ENCODE measurements at regions not wholly inside any gene's neighbourhood (a gene's known extent, or its start where the extent isn't known, plus 50 kb on each side); places are given as distances from the start of the nearest gene placed in this dataset.
"Not testable (repeated sequence)": the region's sequence is repeated elsewhere in the genome, so short reads cannot be mapped to it uniquely, and the experiment has no call there.

DNA sequence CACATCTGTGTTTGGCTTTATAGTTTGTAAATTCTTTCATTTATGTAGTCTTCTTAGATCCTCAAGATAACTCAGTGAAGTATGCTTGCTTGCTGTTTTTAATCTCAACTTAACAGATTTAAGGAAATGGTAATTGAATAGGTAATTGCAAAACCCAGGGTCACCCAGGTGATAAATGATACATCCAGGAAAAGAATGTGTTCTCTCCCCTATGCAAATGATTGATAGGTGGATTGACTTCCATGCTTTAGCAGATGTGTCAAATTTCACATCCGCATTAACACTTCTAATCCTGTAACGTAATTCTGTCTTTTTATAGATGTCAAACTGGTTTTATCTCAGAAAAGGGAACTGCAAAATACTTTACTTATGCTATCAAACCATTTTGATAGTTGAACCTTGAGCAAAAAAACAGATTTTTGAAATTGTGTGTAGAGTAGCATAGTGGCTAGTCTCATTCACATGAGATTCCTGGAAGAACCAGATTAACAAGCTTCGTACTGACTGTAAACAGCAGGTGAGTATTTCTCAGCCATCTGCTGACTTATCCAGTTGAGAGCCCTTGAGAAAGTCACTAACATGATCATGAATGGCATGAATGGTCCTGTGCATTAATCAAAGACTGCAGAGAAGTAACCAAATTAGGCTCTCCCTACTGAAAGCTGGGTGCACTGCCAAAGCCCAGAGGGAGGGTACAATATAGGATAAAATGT is 86.7 kb upstream of the PAM start:
- Mint-ChIP-seq H3K9me3 (no peaks in the 10 kb centered on the region; the same call in 2 of the 3 replicates), H3K4me1 (peaks cover 27% of the 10 kb centered on the region), H3K27me3 (ENCODE audit: insufficient read depth, low read depth, poor library complexity) (no peaks in the 10 kb centered on the region), H3K27ac (no peak overlapping the region), H3K4me3 (no peak overlapping the region), H3K36me3 (ENCODE audit: low read depth) (no peaks in the 10 kb centered on the region)
- H3K27me3 ChIP-seq (ENCODE audit: insufficient read depth), result no peaks in the 10 kb centered on the region
- no peak overlapping the region for H2AFZ ChIP-seq
- H3K36me3 ChIP-seq (ENCODE audit: insufficient read depth), result no peaks in the 10 kb centered on the region
- H3K4me1 ChIP-seq (ENCODE audit: insufficient read depth), result peaks cover 22% of the 10 kb centered on the region
- no peaks in the 10 kb centered on the region for H3K79me2 ChIP-seq (replicated peaks; ENCODE audit: insufficient read depth)
- no peaks in the 10 kb centered on the region for H4K20me1 ChIP-seq (replicated peaks; ENCODE audit: insufficient read depth)
- ATAC-seq (no peak; the same call in 2 of the 3 replicates), DNase-seq (ENCODE audit: low spot score) (peak; percentile 11)
- TF ChIP-seq ZNF331 (CRISPR knock-in tag; IDR thresholded peaks at IDR 0.05; ENCODE audit: low read depth), result no peak
- no peak for TF ChIP-seq EZH2phosphoT487 (IDR thresholded peaks at IDR 0.05; ENCODE audit: unreplicated experiment)
- TF ChIP-seq, protein P1, sequence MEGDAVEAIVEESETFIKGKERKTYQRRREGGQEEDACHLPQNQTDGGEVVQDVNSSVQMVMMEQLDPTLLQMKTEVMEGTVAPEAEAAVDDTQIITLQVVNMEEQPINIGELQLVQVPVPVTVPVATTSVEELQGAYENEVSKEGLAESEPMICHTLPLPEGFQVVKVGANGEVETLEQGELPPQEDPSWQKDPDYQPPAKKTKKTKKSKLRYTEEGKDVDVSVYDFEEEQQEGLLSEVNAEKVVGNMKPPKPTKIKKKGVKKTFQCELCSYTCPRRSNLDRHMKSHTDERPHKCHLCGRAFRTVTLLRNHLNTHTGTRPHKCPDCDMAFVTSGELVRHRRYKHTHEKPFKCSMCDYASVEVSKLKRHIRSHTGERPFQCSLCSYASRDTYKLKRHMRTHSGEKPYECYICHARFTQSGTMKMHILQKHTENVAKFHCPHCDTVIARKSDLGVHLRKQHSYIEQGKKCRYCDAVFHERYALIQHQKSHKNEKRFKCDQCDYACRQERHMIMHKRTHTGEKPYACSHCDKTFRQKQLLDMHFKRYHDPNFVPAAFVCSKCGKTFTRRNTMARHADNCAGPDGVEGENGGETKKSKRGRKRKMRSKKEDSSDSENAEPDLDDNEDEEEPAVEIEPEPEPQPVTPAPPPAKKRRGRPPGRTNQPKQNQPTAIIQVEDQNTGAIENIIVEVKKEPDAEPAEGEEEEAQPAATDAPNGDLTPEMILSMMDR (conservative IDR thresholded peaks at IDR 0.05; ENCODE audit: low read depth in 2 of 2), result no peak
- no peak for TF ChIP-seq EZH2 (IDR thresholded peaks at IDR 0.05; ENCODE audit: low read depth, unreplicated experiment)
- no peak for TF ChIP-seq ZNF114 (CRISPR knock-in tag; IDR thresholded peaks at IDR 0.05)
- no peak for TF ChIP-seq NANOG (IDR thresholded peaks at IDR 0.05; ENCODE audit: borderline replicate concordance)
- no peak for TF ChIP-seq POLR2AphosphoS5 (IDR thresholded peaks at IDR 0.05; ENCODE audit: low read depth)
- TF ChIP-seq JUNB (IDR thresholded peaks at IDR 0.05; ENCODE audit: unreplicated experiment), result no peak
- no peak for TF ChIP-seq CREB1 (CRISPR knock-in tag; IDR thresholded peaks at IDR 0.05; ENCODE audit: low read depth)
- TF ChIP-seq, protein P2, sequence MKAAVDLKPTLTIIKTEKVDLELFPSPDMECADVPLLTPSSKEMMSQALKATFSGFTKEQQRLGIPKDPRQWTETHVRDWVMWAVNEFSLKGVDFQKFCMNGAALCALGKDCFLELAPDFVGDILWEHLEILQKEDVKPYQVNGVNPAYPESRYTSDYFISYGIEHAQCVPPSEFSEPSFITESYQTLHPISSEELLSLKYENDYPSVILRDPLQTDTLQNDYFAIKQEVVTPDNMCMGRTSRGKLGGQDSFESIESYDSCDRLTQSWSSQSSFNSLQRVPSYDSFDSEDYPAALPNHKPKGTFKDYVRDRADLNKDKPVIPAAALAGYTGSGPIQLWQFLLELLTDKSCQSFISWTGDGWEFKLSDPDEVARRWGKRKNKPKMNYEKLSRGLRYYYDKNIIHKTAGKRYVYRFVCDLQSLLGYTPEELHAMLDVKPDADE (IDR thresholded peaks at IDR 0.05), result no peak
- no peak for TF ChIP-seq STAT1 (IDR thresholded peaks at IDR 0.05; ENCODE audit: unreplicated experiment)
- no peaks in the 10 kb centered on the region for H3K9me2 ChIP-seq (ENCODE audit: insufficient read depth)
- no peaks in the 10 kb centered on the region for H3F3A ChIP-seq (replicated peaks; ENCODE audit: low read depth)
- H3K27ac ChIP-seq (ENCODE audit: low read depth), result no peak overlapping the region
- H3K4me2 ChIP-seq, result 0 out of 2 replicates have a peak overlapping the region, but pooled peaks have one; percentile 31
- H3K4me3 ChIP-seq, result no peak overlapping the region

DNA sequence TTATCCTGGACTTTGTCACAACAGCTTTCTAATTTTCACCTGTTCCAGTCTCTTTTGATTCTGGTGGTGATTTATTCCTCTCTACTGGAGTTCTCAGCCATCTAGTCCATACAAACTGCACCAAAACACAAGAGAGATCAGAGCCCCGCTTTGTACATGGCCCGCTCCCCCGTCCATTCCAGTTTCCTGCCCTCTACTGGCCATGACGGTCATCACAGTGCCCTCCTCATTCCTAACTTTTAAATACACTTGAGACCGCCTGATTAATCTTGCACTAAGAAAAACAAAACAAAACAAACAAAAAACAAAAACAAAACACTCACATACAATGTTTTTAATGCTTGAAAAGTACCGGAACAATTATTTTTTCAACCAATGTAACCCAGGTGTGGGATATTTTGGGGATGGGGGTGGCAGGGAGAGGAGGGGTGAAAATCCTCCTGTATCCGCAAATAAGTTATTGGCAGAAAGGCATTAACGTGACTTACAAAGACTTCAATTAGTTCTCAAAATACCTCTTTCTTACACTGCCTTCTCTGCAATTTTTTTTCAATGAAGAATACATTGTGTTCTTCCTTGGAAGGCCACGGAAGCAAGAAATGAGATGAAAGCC is 84.8 kb upstream of the PAM start:
- peak; percentile 94 for ATAC-seq
- H3K79me2 ChIP-seq (replicated peaks; ENCODE audit: insufficient read depth), result no peaks in the 10 kb centered on the region
- H3K27me3 ChIP-seq (ENCODE audit: insufficient read depth), result no peaks in the 10 kb centered on the region
- H3K4me3 ChIP-seq, result peak overlapping the region; percentile 42
- TF ChIP-seq STAT1 (IDR thresholded peaks at IDR 0.05; ENCODE audit: unreplicated experiment), result no peak
- TF ChIP-seq, protein P1 (conservative IDR thresholded peaks at IDR 0.05; ENCODE audit: low read depth in 2 of 2), result peak; percentile 82 to 99
- no peaks in the 10 kb centered on the region for H4K20me1 ChIP-seq (replicated peaks; ENCODE audit: insufficient read depth)
- H3K36me3 Mint-ChIP-seq (ENCODE audit: low read depth), result no peaks in the 10 kb centered on the region
- peaks cover 27% of the 10 kb centered on the region for H3K4me1 Mint-ChIP-seq
- H3K4me1 ChIP-seq (ENCODE audit: insufficient read depth), result peaks cover 15% of the 10 kb centered on the region
- H3K9me2 ChIP-seq (ENCODE audit: insufficient read depth), result no peaks in the 10 kb centered on the region
- no peaks in the 10 kb centered on the region for H3K27me3 Mint-ChIP-seq (ENCODE audit: insufficient read depth, low read depth, poor library complexity)
- no peak overlapping the region for H3K27ac ChIP-seq (ENCODE audit: low read depth)
- no peaks in the 10 kb centered on the region for H3F3A ChIP-seq (replicated peaks; ENCODE audit: low read depth)
- H3K27ac Mint-ChIP-seq, result no peak overlapping the region
- DNase-seq (ENCODE audit: low spot score), result peak; percentile 77
- peak overlapping the region; percentile 65 for H3K4me3 Mint-ChIP-seq
- H3K36me3 ChIP-seq (ENCODE audit: insufficient read depth), result no peaks in the 10 kb centered on the region
- H2AFZ ChIP-seq, result no peak overlapping the region
- peak overlapping the region; percentile 56 for H3K4me2 ChIP-seq
- H3K9me3 Mint-ChIP-seq, result no peaks in the 10 kb centered on the region; the same call in 1 of the 3 replicates

DNA sequence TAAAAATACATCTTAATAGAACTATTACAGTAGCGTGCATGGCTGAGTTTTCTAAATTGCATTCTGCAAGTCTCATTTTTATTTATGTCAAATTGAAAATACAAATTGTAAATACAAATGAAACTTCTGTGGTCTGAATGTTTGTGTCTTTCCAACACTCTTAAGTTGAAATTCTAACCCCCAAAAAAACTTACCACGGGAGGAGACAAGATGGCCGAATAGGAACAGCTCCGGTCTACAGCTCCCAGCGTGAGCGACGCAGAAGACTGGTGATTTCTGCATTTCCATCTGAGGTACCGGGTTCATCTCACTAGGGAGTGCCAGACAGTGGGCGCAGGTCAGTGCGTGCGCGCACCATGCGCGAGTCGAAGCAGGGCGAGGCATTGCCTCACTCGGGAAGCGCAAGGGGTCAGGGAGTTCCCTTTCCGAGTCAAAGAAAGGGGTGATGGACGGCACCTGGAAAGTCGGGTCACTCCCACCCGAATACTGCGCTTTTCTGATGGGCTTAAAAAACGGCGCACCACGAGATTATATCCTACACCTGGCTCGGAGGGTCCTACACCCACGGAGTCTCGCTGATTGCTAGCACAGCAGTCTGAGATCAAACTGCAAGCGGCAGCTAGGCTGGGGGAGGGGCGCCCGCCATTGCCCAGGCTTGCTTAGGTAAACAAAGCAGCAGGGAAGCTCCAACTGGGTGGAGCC is 83.9 kb upstream of the PAM start:
- Histone ChIP-seq H3K4me2 (peak overlapping the region; percentile 56), H3K4me3 (peak overlapping the region; percentile 42), H3K4me1 (ENCODE audit: insufficient read depth) (peaks cover 14% of the 10 kb centered on the region; the same call in 1 of the 2 replicates)
- not testable (repeated sequence) for H3K27me3 Mint-ChIP-seq (ENCODE audit: insufficient read depth, low read depth, poor library complexity); H4K20me1 ChIP-seq (replicated peaks; ENCODE audit: insufficient read depth); H3F3A ChIP-seq (replicated peaks; ENCODE audit: low read depth); ATAC-seq; H2AFZ ChIP-seq; H3K27me3 ChIP-seq (ENCODE audit: insufficient read depth); H3K36me3 Mint-ChIP-seq (ENCODE audit: low read depth); H3K36me3 ChIP-seq (ENCODE audit: insufficient read depth); H3K27ac Mint-ChIP-seq; H3K27ac ChIP-seq (ENCODE audit: low read depth); H3K79me2 ChIP-seq (replicated peaks; ENCODE audit: insufficient read depth); H3K9me2 ChIP-seq (ENCODE audit: insufficient read depth); H3K9me3 Mint-ChIP-seq
- Mint-ChIP-seq H3K4me1 (peaks cover 27% of the 10 kb centered on the region), H3K4me3 (peak overlapping the region; percentile 65)
- peak; percentile 17 for DNase-seq (ENCODE audit: low spot score)
